Limb (tissue), 2 donors: ENCODE measurements at regions not wholly inside any gene's neighbourhood (a gene's known extent, or its start where the extent isn't known, plus 50 kb on each side); places are given as distances from the start of the nearest gene placed in this dataset.
A peak's percentile ranks its signal among the peaks of the same experiment; 100 is the strongest.
"Not testable (repeated sequence)": the region's sequence is repeated elsewhere in the genome, so short reads cannot be mapped to it uniquely, and the experiment has no call there.

Experiments used
- DNase-seq, 2 donors: peaks; one replicate each; pipeline ENCODE4 v3.0.0-alpha.2; 2016; ENCODE audit errors: extremely low spot score in 2 of 2

GRCh38 chr13:81199956-81200355 lies 859.0 kb upstream of the SPRY2 start:
- DNase-seq = peak in 1 of 2 donors; percentile 4

GRCh38 chr13:81197966-81198365 lies 857.0 kb upstream of the SPRY2 start:
- no peak for DNase-seq

- no peak for DNase-seq
Measured at GRCh38 chr13:81197483-81197882, 856.6 kb upstream of the SPRY2 start.

- no peak for DNase-seq
Measured at GRCh38 chr13:81194362-81194761, 853.4 kb upstream of the SPRY2 start.

- no peak for DNase-seq
Measured at GRCh38 chr13:81184556-81185265, 843.8 kb upstream of the SPRY2 start.

GRCh38 chr13:81172603-81173002 lies 831.7 kb upstream of the SPRY2 start:
- no peak for DNase-seq

- DNase-seq = peak in 1 of 2 donors; percentile 35
Measured at GRCh38 chr13:81171065-81171647, 830.2 kb upstream of the SPRY2 start.

GRCh38 chr13:81163823-81164222 lies 822.9 kb upstream of the SPRY2 start:
- DNase-seq = not testable (repeated sequence)

- no peak for DNase-seq
Measured at GRCh38 chr13:81153478-81153877, 812.6 kb upstream of the SPRY2 start.

- DNase-seq = no peak
Measured at GRCh38 chr13:81148822-81149221, 807.9 kb upstream of the SPRY2 start.

- DNase-seq = not testable (repeated sequence)
Measured at GRCh38 chr13:81146576-81146975, 805.6 kb upstream of the SPRY2 start.

GRCh38 chr13:81142306-81142999 lies 801.5 kb upstream of the SPRY2 start:
- no peak for DNase-seq

- no peak for DNase-seq
Measured at GRCh38 chr13:81140675-81141074, 799.7 kb upstream of the SPRY2 start.

GRCh38 chr13:81139987-81140386 lies 799.1 kb upstream of the SPRY2 start:
- no peak for DNase-seq

GRCh38 chr13:81138353-81138980 lies 797.5 kb upstream of the SPRY2 start:
- no peak for DNase-seq

- no peak for DNase-seq
Measured at GRCh38 chr13:81133066-81133465, 792.1 kb upstream of the SPRY2 start.

GRCh38 chr13:81117416-81117815 lies 776.5 kb upstream of the SPRY2 start:
- DNase-seq = no peak

GRCh38 chr13:81116461-81117282 lies 775.7 kb upstream of the SPRY2 start:
- DNase-seq = no peak

GRCh38 chr13:81109026-81109425 lies 768.1 kb upstream of the SPRY2 start:
- no peak for DNase-seq

GRCh38 chr13:81106348-81106747 lies 765.4 kb upstream of the SPRY2 start:
- no peak for DNase-seq

- no peak for DNase-seq
Measured at GRCh38 chr13:81104035-81104715, 763.2 kb upstream of the SPRY2 start.
